Prostate gland (tissue), 2 donors: ENCODE measurements at regions not wholly inside any gene's neighbourhood (a gene's known extent, or its start where the extent isn't known, plus 50 kb on each side); places are given as distances from the start of the nearest gene placed in this dataset.
"Not testable (repeated sequence)": the region's sequence is repeated elsewhere in the genome, so short reads cannot be mapped to it uniquely, and the experiment has no call there.

Experiments used
- CTCF ChIP-seq, 4 experiments: fragments of 200-600 bp in 2 of 4; fragments of 450-650 bp in 2 of 4; sonication (generic) in 2 of 4; IDR thresholded peaks; 1 replicate in 3 of 4; 2 replicates in 1 of 4; pipeline ENCODE4 v1.5.1; 2016 to 2019; ENCODE audit warnings: antibody characterized with exemption in 4 of 4, mild to moderate bottlenecking in 2 of 4, moderate library complexity in 2 of 4
- POLR2A ChIP-seq: fragments of 450-650 bp; IDR thresholded peaks from one replicate; pipeline ENCODE4 v1.6.1; 2016; ENCODE audit warnings: antibody characterized with exemption, mild to moderate bottlenecking
- POLR2AphosphoS5 ChIP-seq: sonication (generic); formaldehyde crosslinking; IDR thresholded peaks from one replicate; pipeline ENCODE4 v1.6.1; 2017; ENCODE audit warnings: antibody characterized with exemption

- TF ChIP-seq POLR2A; CTCF (IDR thresholded peaks at IDR 0.05); POLR2AphosphoS5: not testable (repeated sequence)
Measured at GRCh38 chr12:9411616-9412268, 196.0 kb downstream of the KLRB1 start.
